ENCODE measurements at regions not wholly inside any gene's neighbourhood (a gene's known extent, or its start where the extent isn't known, plus 50 kb on each side); places are given as distances from the start of the nearest gene placed in this dataset.

DNA sequence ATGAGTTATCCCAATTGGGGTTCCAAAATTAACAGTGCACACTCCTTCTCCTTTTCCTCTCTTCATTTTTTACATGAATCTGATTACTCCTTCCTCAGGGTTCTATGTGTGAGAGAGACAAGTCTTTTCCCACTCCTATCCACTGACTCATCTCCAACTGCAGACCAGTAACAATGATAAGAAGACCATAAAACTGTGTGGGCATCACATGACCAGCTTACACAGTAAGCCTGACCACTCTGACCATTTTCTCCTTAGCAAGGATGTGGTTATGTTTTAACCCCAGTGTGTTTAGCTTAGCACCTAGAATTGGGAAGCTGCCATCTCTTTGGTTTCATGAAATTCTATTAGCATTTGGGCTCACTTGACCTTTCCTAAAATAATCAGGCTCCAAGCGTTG, 145.0 kb upstream of the CALCR start:
- H4K20me1 ChIP-seq (ENCODE audit: insufficient read depth, low read length) = no peaks in the 10 kb centered on the region
- H3K9me2 ChIP-seq (ENCODE audit: low read depth, low read length) = no peaks in the 10 kb centered on the region
- no peak overlapping the region for H3K27ac ChIP-seq (ENCODE audit: low read depth, low read length, poor library complexity, severe bottlenecking)
- H3K9ac ChIP-seq (ENCODE audit: low read length) = no peak overlapping the region
- no peaks in the 10 kb centered on the region for H3K36me3 ChIP-seq (ENCODE audit: insufficient read depth, low read length)
- H3K4me2 ChIP-seq (ENCODE audit: low read length) = no peak overlapping the region
- H3K9me3 ChIP-seq (ENCODE audit: low read length) = no peaks in the 10 kb centered on the region
- H3F3A ChIP-seq (ENCODE audit: insufficient read depth, low read length) = no peaks in the 10 kb centered on the region
- no peaks in the 10 kb centered on the region for H3K4me1 ChIP-seq (ENCODE audit: insufficient read depth, low read length, severe bottlenecking)
- H3K27me3 ChIP-seq (ENCODE audit: insufficient read depth, low read length) = no peaks in the 10 kb centered on the region
- H3K79me2 ChIP-seq (ENCODE audit: insufficient read depth, low read length) = no peaks in the 10 kb centered on the region
- H2AFZ ChIP-seq (ENCODE audit: low read length) = no peak overlapping the region
- no peak overlapping the region for H3K4me3 ChIP-seq (ENCODE audit: low read depth, low read length, poor library complexity, severe bottlenecking)
- no peak for TF ChIP-seq EZH2 (IDR thresholded peaks at IDR 0.05; ENCODE audit: borderline replicate concordance, low read length)
- TF ChIP-seq, protein P1, sequence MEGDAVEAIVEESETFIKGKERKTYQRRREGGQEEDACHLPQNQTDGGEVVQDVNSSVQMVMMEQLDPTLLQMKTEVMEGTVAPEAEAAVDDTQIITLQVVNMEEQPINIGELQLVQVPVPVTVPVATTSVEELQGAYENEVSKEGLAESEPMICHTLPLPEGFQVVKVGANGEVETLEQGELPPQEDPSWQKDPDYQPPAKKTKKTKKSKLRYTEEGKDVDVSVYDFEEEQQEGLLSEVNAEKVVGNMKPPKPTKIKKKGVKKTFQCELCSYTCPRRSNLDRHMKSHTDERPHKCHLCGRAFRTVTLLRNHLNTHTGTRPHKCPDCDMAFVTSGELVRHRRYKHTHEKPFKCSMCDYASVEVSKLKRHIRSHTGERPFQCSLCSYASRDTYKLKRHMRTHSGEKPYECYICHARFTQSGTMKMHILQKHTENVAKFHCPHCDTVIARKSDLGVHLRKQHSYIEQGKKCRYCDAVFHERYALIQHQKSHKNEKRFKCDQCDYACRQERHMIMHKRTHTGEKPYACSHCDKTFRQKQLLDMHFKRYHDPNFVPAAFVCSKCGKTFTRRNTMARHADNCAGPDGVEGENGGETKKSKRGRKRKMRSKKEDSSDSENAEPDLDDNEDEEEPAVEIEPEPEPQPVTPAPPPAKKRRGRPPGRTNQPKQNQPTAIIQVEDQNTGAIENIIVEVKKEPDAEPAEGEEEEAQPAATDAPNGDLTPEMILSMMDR (IDR thresholded peaks at IDR 0.05; ENCODE audit: low read length) = no peak

DNA sequence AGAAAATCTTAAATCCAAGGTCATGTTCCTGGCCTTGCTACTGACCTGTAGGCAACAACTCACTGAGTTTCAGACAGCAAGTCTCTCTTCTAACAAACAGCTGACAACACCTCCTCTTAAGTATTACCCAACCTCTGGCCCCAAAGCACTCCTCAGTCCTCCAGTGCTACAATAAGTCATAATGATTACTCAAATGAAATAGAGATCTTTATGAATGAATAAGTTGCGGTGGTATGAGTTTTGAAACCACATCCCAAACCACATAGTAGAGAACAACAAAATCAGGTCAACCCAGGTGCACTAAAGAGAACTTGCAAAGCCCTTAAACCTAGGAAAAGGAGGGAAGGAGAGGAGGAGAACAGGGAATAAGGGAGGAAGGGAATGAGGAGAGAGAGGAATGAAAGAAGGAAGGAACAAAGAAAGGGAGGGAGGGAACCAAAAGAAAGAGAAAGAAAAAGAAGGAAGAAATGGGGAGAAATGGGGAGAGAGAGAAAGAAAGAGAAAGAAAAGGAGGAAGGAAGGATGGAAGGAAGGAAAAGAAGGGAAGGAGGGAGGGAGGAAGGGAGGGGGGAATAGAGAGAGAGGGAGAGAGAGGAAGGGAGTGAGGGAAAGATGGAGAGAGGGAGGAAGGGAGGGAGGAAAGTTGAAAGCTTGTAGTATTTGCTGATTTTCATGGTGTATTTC, 142.8 kb upstream of the CALCR start:
- H3K9me2 ChIP-seq (ENCODE audit: low read depth, low read length) = no peaks in the 10 kb centered on the region
- no peak overlapping the region for H3K9ac ChIP-seq (ENCODE audit: low read length)
- H2AFZ ChIP-seq (ENCODE audit: low read length) = no peak overlapping the region
- no peaks in the 10 kb centered on the region for H3K27me3 ChIP-seq (ENCODE audit: insufficient read depth, low read length)
- no peaks in the 10 kb centered on the region for H4K20me1 ChIP-seq (ENCODE audit: insufficient read depth, low read length)
- H3K4me3 ChIP-seq (ENCODE audit: low read depth, low read length, poor library complexity, severe bottlenecking) = no peak overlapping the region
- H3K36me3 ChIP-seq (ENCODE audit: insufficient read depth, low read length) = no peaks in the 10 kb centered on the region
- H3K9me3 ChIP-seq (ENCODE audit: low read length) = no peaks in the 10 kb centered on the region
- no peak overlapping the region for H3K4me2 ChIP-seq (ENCODE audit: low read length)
- H3K79me2 ChIP-seq (ENCODE audit: insufficient read depth, low read length) = no peaks in the 10 kb centered on the region
- H3K27ac ChIP-seq (ENCODE audit: low read depth, low read length, poor library complexity, severe bottlenecking) = no peak overlapping the region
- TF ChIP-seq EZH2 (IDR thresholded peaks at IDR 0.05; ENCODE audit: borderline replicate concordance, low read length) = no peak
- TF ChIP-seq, protein P1 (IDR thresholded peaks at IDR 0.05; ENCODE audit: low read length) = no peak
- H3K4me1 ChIP-seq (ENCODE audit: insufficient read depth, low read length, severe bottlenecking) = no peaks in the 10 kb centered on the region
- H3F3A ChIP-seq (ENCODE audit: insufficient read depth, low read length) = no peaks in the 10 kb centered on the region

DNA sequence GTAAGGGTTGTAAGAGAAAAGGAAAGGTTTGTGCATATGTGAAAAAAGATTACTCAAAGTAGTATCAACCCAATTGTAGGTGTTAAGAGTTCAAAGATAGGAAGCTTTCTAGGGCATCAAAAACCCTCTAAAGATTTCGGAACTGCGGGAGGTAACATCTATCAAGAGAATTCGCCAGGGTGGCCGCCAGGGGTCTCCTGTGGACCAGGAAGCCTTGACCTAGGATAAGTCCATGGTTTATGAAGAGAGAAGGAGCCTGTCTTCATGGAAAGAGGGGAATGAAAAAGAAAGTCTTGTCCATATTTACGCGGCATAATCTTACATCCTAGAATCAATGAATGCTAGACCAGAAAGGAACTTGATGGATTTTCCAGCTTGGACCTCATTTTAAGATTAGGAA, 140.7 kb upstream of the CALCR start:
- Histone ChIP-seq H3K9ac (ENCODE audit: low read length) (no peak overlapping the region), H3K27me3 (ENCODE audit: insufficient read depth, low read length) (no peaks in the 10 kb centered on the region), H3K9me2 (ENCODE audit: low read depth, low read length) (no peaks in the 10 kb centered on the region), H2AFZ (ENCODE audit: low read length) (no peak overlapping the region), H3K4me1 (ENCODE audit: insufficient read depth, low read length, severe bottlenecking) (no peaks in the 10 kb centered on the region), H3K4me3 (ENCODE audit: low read depth, low read length, poor library complexity, severe bottlenecking) (no peak overlapping the region), H3K4me2 (ENCODE audit: low read length) (no peak overlapping the region), H3K79me2 (ENCODE audit: insufficient read depth, low read length) (no peaks in the 10 kb centered on the region), H3K27ac (ENCODE audit: low read depth, low read length, poor library complexity, severe bottlenecking) (no peak overlapping the region), H3K36me3 (ENCODE audit: insufficient read depth, low read length) (no peaks in the 10 kb centered on the region), H3K9me3 (ENCODE audit: low read length) (no peaks in the 10 kb centered on the region), H4K20me1 (ENCODE audit: insufficient read depth, low read length) (no peaks in the 10 kb centered on the region), H3F3A (ENCODE audit: insufficient read depth, low read length) (no peaks in the 10 kb centered on the region)
- no peak for TF ChIP-seq EZH2 (IDR thresholded peaks at IDR 0.05; ENCODE audit: borderline replicate concordance, low read length)
- TF ChIP-seq, protein P1 (IDR thresholded peaks at IDR 0.05; ENCODE audit: low read length) = peak; percentile 90
